HepG2 (cell line): ENCODE measurements at regions not wholly inside any gene's neighbourhood (a gene's known extent, or its start where the extent isn't known, plus 50 kb on each side); places are given as distances from the start of the nearest gene placed in this dataset.

Experiments
- ADNP ChIP-seq: sonication (generic); formaldehyde crosslinking; IDR thresholded peaks from 2 replicates; pipeline ENCODE4 v1.4.0; 2020; ENCODE audit warnings: missing genetic modification reagents
- ASH2L ChIP-seq: fragments of 300-600, 200-600 bp; sonication (generic); IDR thresholded peaks from 2 replicates; pipeline ENCODE4 v1.7.0; 2017; ENCODE audit warnings: low read depth, mild to moderate bottlenecking, moderate library complexity, mixed read lengths, low read length; ENCODE audit not compliant: insufficient read length
- CBFB ChIP-seq: sonication (generic); formaldehyde crosslinking; IDR thresholded peaks from 2 replicates; pipeline ENCODE4 v1.4.0; 2020; ENCODE audit warnings: missing genetic modification reagents
- CENPX ChIP-seq: sonication (generic); formaldehyde crosslinking; IDR thresholded peaks from 2 replicates; pipeline ENCODE4 v1.9.0; 2021; ENCODE audit warnings: mild to moderate bottlenecking, missing genetic modification reagents, moderate library complexity
- CHD2 ChIP-seq: IDR thresholded peaks from 2 replicates; pipeline ENCODE4 v1.6.1; 2011; ENCODE audit warnings: low read depth, low read length, improper control_type of control experiment
- ELF1 ChIP-seq: sonication (generic); formaldehyde crosslinking; IDR thresholded peaks from 2 replicates; pipeline ENCODE4 v1.4.0; 2020; ENCODE audit warnings: missing genetic modification reagents
- FOXJ3 ChIP-seq: sonication (generic); formaldehyde crosslinking; IDR thresholded peaks from 2 replicates; pipeline ENCODE4 v1.4.0; 2020; ENCODE audit warnings: missing genetic modification reagents, mild to moderate bottlenecking, borderline replicate concordance
- GABPA ChIP-seq, 2 experiments: IDR thresholded peaks; 2 replicates each; pipeline ENCODE4 v1.6.1; 2011 to 2016; ENCODE audit warnings: low read depth in 2 of 2, low read length in 1 of 2, missing biosample characterization in 1 of 2, missing genetic modification characterization in 1 of 2
- GFI1 ChIP-seq: sonication (generic); formaldehyde crosslinking; IDR thresholded peaks from 2 replicates; pipeline ENCODE4 v1.5.0; 2020; ENCODE audit warnings: missing genetic modification reagents, mild to moderate bottlenecking, borderline replicate concordance
- HNF4G ChIP-seq, 2 experiments: sonication (generic) in 1 of 2; formaldehyde crosslinking in 1 of 2; IDR thresholded peaks; 2 replicates each; pipeline versions ENCODE4 v1.4.0 to v1.6.1; 2011 to 2020; ENCODE audit warnings: borderline replicate concordance in 2 of 2, low read depth in 2 of 2, mild to moderate bottlenecking in 2 of 2, low read length in 1 of 2, missing genetic modification reagents in 1 of 2, moderate library complexity in 1 of 2
- MAFF ChIP-seq: IDR thresholded peaks from 2 replicates; pipeline ENCODE4 v1.6.1; 2011; ENCODE audit warnings: low read depth, low read length, improper control_type of control experiment
- SATB2 ChIP-seq: sonication (generic); formaldehyde crosslinking; IDR thresholded peaks from 2 replicates; pipeline ENCODE4 v1.5.0; 2020; ENCODE audit warnings: missing genetic modification reagents
- SKI ChIP-seq: fragments of 450-650 bp; IDR thresholded peaks from one replicate; pipeline ENCODE4 v1.6.1; 2018; ENCODE audit warnings: mild to moderate bottlenecking; ENCODE audit not compliant: partially characterized antibody
- SKIL ChIP-seq: sonication (generic); formaldehyde crosslinking; IDR thresholded peaks from 2 replicates; pipeline ENCODE4 v1.8.0; 2022; ENCODE audit warnings: missing genetic modification reagents, mild to moderate bottlenecking, moderate library complexity, borderline replicate concordance
- ZNF430 ChIP-seq: sonication (generic); formaldehyde crosslinking; IDR thresholded peaks from 2 replicates; pipeline ENCODE4 v1.9.0; 2021; ENCODE audit warnings: mild to moderate bottlenecking, missing genetic modification reagents
- ZNF567 ChIP-seq: sonication (generic); formaldehyde crosslinking; IDR thresholded peaks from 2 replicates; pipeline ENCODE4 v1.8.1; 2023; ENCODE audit warnings: mild to moderate bottlenecking, missing genetic modification reagents, borderline replicate concordance
- TF ChIP-seq, protein P1 (sequence below): sonication (generic); formaldehyde crosslinking; IDR thresholded peaks from 2 replicates; pipeline ENCODE4 v1.4.0; 2020; ENCODE audit warnings: missing genetic modification reagents, borderline replicate concordance
- TF ChIP-seq, protein P2 (sequence below): IDR thresholded peaks from 2 replicates; pipeline ENCODE4 v1.6.1; 2016; ENCODE audit warnings: low read depth, missing genetic modification reagents, missing compliant biosample characterization

- TF ChIP-seq, protein P1, sequence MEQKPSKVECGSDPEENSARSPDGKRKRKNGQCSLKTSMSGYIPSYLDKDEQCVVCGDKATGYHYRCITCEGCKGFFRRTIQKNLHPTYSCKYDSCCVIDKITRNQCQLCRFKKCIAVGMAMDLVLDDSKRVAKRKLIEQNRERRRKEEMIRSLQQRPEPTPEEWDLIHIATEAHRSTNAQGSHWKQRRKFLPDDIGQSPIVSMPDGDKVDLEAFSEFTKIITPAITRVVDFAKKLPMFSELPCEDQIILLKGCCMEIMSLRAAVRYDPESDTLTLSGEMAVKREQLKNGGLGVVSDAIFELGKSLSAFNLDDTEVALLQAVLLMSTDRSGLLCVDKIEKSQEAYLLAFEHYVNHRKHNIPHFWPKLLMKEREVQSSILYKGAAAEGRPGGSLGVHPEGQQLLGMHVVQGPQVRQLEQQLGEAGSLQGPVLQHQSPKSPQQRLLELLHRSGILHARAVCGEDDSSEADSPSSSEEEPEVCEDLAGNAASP (CRISPR knock-in tag) = peak; percentile 89
- TF ChIP-seq SKIL = peak; percentile 93
- TF ChIP-seq ADNP (CRISPR knock-in tag) = no peak
- TF ChIP-seq MAFF = peak; percentile 63
- TF ChIP-seq CBFB = peak; percentile 74; the same call in 1 of the 2 replicates
- TF ChIP-seq ZNF567 (CRISPR knock-in tag) = no peak
- TF ChIP-seq SATB2 (CRISPR knock-in tag) = 0 out of 2 replicates have a peak, but pooled peaks have one; percentile 23
- TF ChIP-seq CHD2 = no peak
- 0 out of 2 replicates have a peak, but pooled peaks have one; percentile 20 for TF ChIP-seq ELF1
- no peak for TF ChIP-seq GABPA (IDR thresholded peaks at IDR 0.05; ENCODE audit: low read depth, low read length)
- no peak for TF ChIP-seq GABPA (CRISPR knock-in tag; IDR thresholded peaks at IDR 0.05; ENCODE audit: low read depth)
- peak; percentile 51; the same call in 1 of the 2 replicates for TF ChIP-seq ZNF430 (CRISPR knock-in tag)
- TF ChIP-seq GFI1 (CRISPR knock-in tag) = peak; percentile 33; the same call in 1 of the 2 replicates
- TF ChIP-seq HNF4G (IDR thresholded peaks at IDR 0.05; ENCODE audit: borderline replicate concordance, low read depth, low read length) = peak; percentile 85
- peak; percentile 68; the same call in 1 of the 2 replicates for TF ChIP-seq HNF4G (CRISPR knock-in tag; IDR thresholded peaks at IDR 0.05; ENCODE audit: borderline replicate concordance, low read depth)
- peak; percentile 98 for TF ChIP-seq SKI
- TF ChIP-seq, protein P2, sequence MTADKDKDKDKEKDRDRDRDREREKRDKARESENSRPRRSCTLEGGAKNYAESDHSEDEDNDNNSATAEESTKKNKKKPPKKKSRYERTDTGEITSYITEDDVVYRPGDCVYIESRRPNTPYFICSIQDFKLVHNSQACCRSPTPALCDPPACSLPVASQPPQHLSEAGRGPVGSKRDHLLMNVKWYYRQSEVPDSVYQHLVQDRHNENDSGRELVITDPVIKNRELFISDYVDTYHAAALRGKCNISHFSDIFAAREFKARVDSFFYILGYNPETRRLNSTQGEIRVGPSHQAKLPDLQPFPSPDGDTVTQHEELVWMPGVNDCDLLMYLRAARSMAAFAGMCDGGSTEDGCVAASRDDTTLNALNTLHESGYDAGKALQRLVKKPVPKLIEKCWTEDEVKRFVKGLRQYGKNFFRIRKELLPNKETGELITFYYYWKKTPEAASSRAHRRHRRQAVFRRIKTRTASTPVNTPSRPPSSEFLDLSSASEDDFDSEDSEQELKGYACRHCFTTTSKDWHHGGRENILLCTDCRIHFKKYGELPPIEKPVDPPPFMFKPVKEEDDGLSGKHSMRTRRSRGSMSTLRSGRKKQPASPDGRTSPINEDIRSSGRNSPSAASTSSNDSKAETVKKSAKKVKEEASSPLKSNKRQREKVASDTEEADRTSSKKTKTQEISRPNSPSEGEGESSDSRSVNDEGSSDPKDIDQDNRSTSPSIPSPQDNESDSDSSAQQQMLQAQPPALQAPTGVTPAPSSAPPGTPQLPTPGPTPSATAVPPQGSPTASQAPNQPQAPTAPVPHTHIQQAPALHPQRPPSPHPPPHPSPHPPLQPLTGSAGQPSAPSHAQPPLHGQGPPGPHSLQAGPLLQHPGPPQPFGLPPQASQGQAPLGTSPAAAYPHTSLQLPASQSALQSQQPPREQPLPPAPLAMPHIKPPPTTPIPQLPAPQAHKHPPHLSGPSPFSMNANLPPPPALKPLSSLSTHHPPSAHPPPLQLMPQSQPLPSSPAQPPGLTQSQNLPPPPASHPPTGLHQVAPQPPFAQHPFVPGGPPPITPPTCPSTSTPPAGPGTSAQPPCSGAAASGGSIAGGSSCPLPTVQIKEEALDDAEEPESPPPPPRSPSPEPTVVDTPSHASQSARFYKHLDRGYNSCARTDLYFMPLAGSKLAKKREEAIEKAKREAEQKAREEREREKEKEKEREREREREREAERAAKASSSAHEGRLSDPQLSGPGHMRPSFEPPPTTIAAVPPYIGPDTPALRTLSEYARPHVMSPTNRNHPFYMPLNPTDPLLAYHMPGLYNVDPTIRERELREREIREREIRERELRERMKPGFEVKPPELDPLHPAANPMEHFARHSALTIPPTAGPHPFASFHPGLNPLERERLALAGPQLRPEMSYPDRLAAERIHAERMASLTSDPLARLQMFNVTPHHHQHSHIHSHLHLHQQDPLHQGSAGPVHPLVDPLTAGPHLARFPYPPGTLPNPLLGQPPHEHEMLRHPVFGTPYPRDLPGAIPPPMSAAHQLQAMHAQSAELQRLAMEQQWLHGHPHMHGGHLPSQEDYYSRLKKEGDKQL = 0 out of 2 replicates have a peak, but pooled peaks have one; percentile 72
- TF ChIP-seq ASH2L = peak; percentile 71
- TF ChIP-seq FOXJ3 (CRISPR knock-in tag) = peak; percentile 93; the same call in 1 of the 2 replicates
- TF ChIP-seq CENPX (CRISPR knock-in tag) = no peak
Observed at GRCh38 chr2:186382932-186383331, 103.1 kb upstream of the ZC3H15 start (continued).
